Activated naive CD8-positive, alpha-beta T cell treated with anti-CD3 and anti-CD28 coated beads, Interleukin-2, amount 50 U/mL, for 24 hours (primary cell): ENCODE measurements at regions not wholly inside any gene's neighbourhood (a gene's known extent, or its start where the extent isn't known, plus 50 kb on each side); places are given as distances from the start of the nearest gene placed in this dataset.
"Not testable (repeated sequence)": the region's sequence is repeated elsewhere in the genome, so short reads cannot be mapped to it uniquely, and the experiment has no call there.

Experiments
- ATAC-seq: fragments of 150-1000 bp; cut with Tn5 transposase; one replicate; pipeline ENCODE4 v1.10.0; 2021
- DNase-seq: peaks from one replicate; pipeline ENCODE4 v3.0.0; 2021
- H3K27ac Mint-ChIP-seq: one replicate; pipeline ENCODE4 v1.8.0; 2021; ENCODE audit warnings: mild to moderate bottlenecking, mixed read lengths
- H3K27me3 Mint-ChIP-seq: one replicate; pipeline ENCODE4 v1.8.0; 2021; ENCODE audit warnings: mixed read lengths
- H3K36me3 Mint-ChIP-seq: one replicate; pipeline ENCODE4 v1.8.0; 2021; ENCODE audit warnings: low read depth, mixed read lengths
- H3K4me1 Mint-ChIP-seq: one replicate; pipeline ENCODE4 v1.8.0; 2021; ENCODE audit warnings: mixed read lengths
- H3K4me3 Mint-ChIP-seq: one replicate; pipeline ENCODE4 v1.8.0; 2021; ENCODE audit warnings: mild to moderate bottlenecking, moderate library complexity, mixed read lengths
- H3K9me3 Mint-ChIP-seq: one replicate; pipeline ENCODE4 v1.8.0; 2021; ENCODE audit warnings: mixed read lengths

DNA sequence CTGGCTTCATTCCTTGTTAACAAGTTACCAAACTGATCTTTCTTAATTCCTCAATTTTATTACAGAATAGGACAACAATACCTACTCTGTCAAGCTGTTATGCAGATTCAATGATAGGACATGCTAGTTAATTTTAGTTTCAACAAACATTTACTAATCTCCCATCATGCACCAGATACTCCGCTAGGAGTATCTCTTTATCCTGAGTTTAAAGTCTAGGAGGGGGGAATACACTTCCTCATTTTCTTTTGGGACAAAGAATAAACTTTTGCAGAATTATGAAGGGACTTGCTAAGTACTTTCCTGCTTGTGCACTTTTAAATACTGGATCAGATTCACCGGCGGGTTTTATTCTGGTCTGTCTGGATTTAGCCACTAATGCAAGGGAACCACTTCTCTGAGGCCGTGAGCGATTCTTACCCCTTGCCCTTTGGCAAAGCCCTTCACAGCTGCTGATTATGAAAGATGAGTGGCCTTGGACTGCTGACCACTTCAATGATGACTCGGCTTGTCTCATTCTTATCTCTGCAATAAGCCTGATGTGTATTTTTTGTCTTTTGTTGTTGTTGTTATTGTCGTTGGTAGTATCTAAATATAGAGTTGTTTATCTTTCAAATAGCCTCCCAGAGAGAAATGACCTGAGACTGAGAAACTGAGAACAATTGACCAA is 73.9 kb downstream of the RMI1 start:
- Mint-ChIP-seq H3K36me3 (no peaks in the 10 kb centered on the region), H3K4me3 (no peak overlapping the region), H3K9me3 (no peaks in the 10 kb centered on the region), H3K27me3 (no peaks in the 10 kb centered on the region), H3K4me1 (no peaks in the 10 kb centered on the region), H3K27ac (no peak overlapping the region)
- DNase-seq (no peak), ATAC-seq (no peak)

DNA sequence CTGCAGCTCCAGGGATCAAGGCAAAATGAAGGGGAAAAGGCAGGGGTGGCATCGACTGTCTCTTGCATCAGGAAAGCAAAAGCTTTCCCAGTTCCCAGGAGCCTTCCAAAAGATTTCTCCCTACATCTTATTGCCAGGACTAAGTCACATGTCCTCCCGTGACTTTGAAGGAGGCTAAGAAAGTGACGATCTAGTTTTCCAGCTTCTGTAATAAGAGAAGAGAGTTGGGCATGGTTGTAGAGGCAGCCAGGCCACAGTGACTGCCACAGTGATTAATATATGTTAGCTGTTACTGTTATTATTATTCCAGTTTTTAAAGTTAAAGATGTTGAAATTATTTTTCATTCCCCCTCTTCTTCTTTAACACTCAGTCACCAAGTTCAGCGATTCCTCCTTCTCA is 77.1 kb downstream of the RMI1 start:
- H3K27me3 Mint-ChIP-seq: no peaks in the 10 kb centered on the region
- no peak overlapping the region for H3K27ac Mint-ChIP-seq

DNA sequence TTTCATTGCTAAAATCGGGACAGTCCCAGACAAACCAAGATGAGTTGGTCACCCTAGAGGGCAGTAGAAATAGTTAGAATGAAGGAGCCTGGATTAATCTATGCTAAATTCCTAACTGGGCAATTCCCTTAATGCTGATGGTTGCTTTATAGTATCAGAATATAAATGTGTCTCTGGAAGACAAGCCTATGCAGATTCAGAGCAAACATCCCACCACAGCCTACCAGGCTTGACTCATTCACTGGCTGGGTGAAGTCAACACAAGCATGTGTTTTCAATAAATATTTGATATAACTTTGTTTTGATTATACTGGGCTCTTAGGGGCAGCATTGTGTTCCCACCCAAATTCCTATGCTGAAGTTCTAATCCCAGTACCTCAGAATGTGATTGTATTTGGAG is 79.3 kb downstream of the RMI1 start:
- H3K36me3 Mint-ChIP-seq: no peaks in the 10 kb centered on the region
- H3K9me3 Mint-ChIP-seq: no peaks in the 10 kb centered on the region

More for the DNA sequence above, 77.1 kb downstream of the RMI1 start:
- H3K36me3 Mint-ChIP-seq: no peaks in the 10 kb centered on the region
- ATAC-seq: no peak
- H3K4me3 Mint-ChIP-seq: no peak overlapping the region
- H3K9me3 Mint-ChIP-seq: no peaks in the 10 kb centered on the region
- no peak for DNase-seq
- no peaks in the 10 kb centered on the region for H3K4me1 Mint-ChIP-seq

DNA sequence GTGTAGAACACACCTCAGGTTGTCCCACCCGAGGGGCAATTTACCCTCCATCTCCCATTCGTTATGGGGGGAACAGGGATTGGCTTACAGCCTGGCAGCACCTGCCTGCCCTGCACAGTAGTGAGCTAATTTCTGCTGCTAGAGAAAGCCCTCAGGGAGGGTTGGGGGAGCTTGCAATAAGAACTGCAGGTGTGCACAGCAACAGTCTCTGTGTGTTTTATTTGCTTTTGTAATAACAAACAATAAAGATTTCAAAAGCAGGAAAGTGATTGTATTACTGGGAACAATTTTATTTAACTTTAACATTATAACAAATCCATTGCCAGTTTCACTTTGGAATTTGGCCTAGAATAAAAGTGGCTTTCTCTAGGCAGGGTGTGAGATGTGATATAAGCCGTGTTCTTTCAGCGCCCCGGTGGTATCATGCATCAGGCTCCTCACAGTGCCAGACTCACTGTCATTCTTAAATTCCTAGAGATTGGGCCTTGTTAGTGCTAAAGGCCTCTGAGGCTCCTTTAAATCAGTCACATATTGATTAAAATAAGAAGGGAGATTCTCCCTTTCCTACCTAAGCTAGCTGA is 81.1 kb downstream of the RMI1 start:
- Mint-ChIP-seq H3K9me3 (no peaks in the 10 kb centered on the region), H3K4me1 (no peaks in the 10 kb centered on the region), H3K27me3 (no peaks in the 10 kb centered on the region), H3K4me3 (no peak overlapping the region), H3K36me3 (no peaks in the 10 kb centered on the region), H3K27ac (no peak overlapping the region)
- ATAC-seq (no peak), DNase-seq (no peak)

More for the DNA sequence above, 79.3 kb downstream of the RMI1 start:
- no peak for ATAC-seq
- Mint-ChIP-seq H3K4me3 (no peak overlapping the region), H3K27me3 (no peaks in the 10 kb centered on the region), H3K4me1 (no peaks in the 10 kb centered on the region), H3K27ac (no peak overlapping the region)
- no peak for DNase-seq

DNA sequence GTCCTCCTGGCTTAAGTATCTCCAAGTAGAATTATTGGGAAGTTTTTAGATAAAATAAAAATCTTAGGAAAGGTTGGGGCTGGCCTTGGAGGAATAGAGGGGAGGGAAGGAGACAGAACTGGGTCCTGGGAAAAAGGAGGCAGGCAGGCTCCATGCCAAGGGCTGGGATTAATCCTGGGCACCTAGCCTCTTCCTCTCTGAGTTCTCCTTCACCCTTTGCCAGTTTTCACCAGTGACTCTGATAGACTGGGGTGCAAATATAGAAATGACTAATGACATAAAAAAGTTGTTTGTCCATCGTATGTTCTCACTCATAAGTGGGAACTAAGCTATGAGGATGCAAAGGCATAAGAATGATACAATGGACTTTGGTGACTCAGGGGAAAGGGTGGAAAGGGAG is 81.9 kb downstream of the RMI1 start:
- ATAC-seq (no peak), DNase-seq (no peak)
- no peaks in the 10 kb centered on the region for H3K36me3 Mint-ChIP-seq
- H3K4me3 Mint-ChIP-seq: no peak overlapping the region
- H3K27me3 Mint-ChIP-seq: no peaks in the 10 kb centered on the region
- H3K4me1 Mint-ChIP-seq: no peaks in the 10 kb centered on the region
- no peaks in the 10 kb centered on the region for H3K9me3 Mint-ChIP-seq
- H3K27ac Mint-ChIP-seq: no peak overlapping the region

DNA sequence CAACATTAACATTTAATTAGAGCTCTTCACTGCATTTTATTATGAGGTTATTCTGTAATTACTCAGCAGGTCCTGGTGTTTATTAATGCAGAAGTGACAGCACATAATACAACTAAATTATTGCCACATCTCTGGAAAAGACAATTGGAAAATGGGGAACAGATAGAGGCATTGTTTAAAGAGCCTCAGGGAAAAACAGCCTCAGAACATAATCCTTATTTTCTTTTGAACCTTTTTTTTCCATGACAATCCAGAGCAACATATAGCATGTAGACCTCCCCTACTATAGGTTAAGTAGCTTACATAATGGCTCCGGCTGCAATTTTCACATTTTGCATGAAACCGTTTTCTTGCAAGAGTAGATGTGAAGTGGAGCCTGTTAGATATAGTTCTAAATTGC is 87.2 kb downstream of the RMI1 start:
- Mint-ChIP-seq H3K9me3 (no peaks in the 10 kb centered on the region), H3K36me3 (no peaks in the 10 kb centered on the region), H3K4me3 (no peak overlapping the region), H3K4me1 (no peaks in the 10 kb centered on the region), H3K27ac (no peak overlapping the region), H3K27me3 (no peaks in the 10 kb centered on the region)
- ATAC-seq: no peak
- no peak for DNase-seq

DNA sequence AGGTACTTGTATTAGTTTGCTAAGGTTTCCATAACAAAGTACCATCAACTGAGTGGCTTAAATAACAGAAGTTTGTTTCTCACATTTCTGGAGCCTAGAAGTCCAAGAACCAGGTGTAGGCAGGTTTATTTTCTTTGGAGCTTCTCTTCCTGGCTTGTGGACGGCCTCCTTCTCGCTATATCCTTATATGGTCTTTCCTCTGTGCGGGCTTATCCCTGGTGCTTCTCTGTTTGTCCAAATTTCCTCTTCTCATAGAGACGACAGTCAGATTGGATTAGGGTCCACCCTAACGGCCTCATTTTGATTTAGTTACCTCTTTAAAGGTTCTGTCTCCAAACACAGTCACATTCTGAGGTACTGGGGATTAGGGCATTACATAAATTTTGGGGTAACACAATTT is 88.3 kb downstream of the RMI1 start:
- Mint-ChIP-seq H3K4me1 (no peaks in the 10 kb centered on the region), H3K4me3 (no peak overlapping the region), H3K36me3 (no peaks in the 10 kb centered on the region), H3K27ac (no peak overlapping the region), H3K9me3 (no peaks in the 10 kb centered on the region), H3K27me3 (no peaks in the 10 kb centered on the region)
- ATAC-seq: no peak
- no peak for DNase-seq

DNA sequence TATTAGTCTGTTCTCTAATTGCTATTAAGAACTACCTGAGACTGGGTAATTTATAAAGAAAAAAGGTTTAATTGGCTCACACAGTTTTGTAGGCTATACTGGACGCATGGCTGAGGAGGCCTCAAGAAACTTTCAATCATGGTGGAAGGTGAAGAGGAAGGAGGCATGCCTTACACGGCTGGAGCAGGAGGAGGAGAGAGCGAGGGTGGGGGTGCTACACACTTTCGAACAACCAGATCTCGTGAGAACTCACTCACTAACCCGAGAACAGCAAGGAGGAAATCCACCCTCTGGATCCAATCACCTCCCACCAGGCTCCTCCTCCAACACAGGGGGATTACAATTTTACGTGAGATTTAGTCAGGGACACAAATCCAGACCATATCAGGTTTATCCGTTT is 90.0 kb downstream of the RMI1 start:
- Mint-ChIP-seq H3K36me3 (no peaks in the 10 kb centered on the region), H3K27ac (no peak overlapping the region), H3K27me3 (no peaks in the 10 kb centered on the region), H3K4me1 (no peaks in the 10 kb centered on the region), H3K9me3 (no peaks in the 10 kb centered on the region), H3K4me3 (no peak overlapping the region)
- ATAC-seq: no peak
- no peak for DNase-seq

DNA sequence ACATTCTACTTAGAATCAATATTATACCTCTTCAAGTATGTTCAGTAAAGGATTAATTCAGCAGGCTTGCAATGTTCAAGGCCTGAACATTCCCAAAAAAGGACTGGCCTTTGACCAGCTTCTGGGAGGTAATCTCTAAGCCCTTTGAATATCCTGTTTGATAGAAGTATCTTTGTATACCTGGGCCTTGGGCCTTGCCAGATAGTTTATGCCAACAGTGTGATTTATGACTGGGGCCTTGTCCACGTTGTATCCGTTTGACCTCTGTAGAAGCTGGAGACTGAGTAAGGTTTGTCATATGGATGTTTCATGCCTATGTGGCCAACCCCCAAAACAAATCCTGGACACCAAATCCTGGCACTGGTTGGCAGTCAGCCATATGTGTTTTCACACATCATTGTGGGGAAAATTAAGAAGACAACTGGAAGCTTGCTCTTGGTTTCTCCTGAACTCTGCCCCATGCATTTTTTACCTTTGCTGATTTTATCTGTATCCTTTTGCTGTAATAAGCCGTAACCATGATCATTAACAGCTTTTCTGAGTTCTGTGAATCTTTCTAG is 92.1 kb downstream of the RMI1 start:
- DNase-seq: no peak
- Mint-ChIP-seq H3K9me3 (no peaks in the 10 kb centered on the region), H3K4me3 (no peak overlapping the region), H3K27me3 (no peaks in the 10 kb centered on the region), H3K36me3 (no peaks in the 10 kb centered on the region), H3K4me1 (no peaks in the 10 kb centered on the region), H3K27ac (no peak overlapping the region)
- ATAC-seq: no peak

DNA sequence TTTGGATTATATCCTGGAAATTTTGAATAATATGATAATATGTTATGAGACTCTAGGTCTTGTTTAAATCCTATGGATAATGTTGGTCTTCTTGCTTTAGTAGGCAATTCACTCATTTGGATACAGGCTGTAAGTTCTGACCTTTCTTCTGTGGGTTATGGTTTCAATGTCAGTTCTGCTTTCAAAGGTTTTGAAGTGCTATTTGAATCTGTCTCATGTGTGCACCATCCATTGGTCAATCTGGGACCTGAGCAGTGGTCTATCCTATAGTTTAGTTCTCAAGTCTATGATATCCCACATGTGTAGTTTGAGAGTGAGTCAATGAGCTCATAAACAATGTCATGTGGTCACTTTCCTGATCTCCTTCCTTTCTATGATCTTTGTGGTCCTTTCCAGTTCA is 94.4 kb downstream of the RMI1 start:
- ATAC-seq (no peak), DNase-seq (no peak)
- H3K4me1 Mint-ChIP-seq: no peaks in the 10 kb centered on the region
- H3K36me3 Mint-ChIP-seq: no peaks in the 10 kb centered on the region
- peaks cover 3% of the 10 kb centered on the region for H3K27me3 Mint-ChIP-seq
- no peak overlapping the region for H3K4me3 Mint-ChIP-seq
- H3K9me3 Mint-ChIP-seq: no peaks in the 10 kb centered on the region
- no peak overlapping the region for H3K27ac Mint-ChIP-seq

DNA sequence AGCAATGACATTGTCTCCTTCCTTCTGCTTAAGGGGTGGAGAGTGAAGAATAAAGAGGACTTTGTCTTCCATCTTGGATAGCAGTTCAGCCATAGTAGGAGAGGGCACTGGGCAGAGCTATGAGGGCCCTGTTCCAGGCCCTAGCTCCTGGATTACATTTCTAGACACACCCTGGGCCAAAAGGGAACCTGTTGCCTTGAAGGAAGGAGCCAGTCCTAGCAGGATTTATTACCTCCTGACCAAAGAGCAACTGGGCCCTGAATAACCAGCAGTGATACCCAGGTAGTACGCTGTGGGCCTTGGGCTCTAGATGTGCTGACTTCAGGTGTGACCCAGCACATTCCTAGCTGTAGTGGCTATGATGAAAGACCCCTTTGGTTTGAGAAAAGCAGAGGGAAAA is 95.8 kb downstream of the RMI1 start:
- no peaks in the 10 kb centered on the region for H3K4me1 Mint-ChIP-seq
- H3K27ac Mint-ChIP-seq: no peak overlapping the region
- ATAC-seq: no peak
- H3K4me3 Mint-ChIP-seq: no peak overlapping the region
- DNase-seq: no peak
- H3K9me3 Mint-ChIP-seq: no peaks in the 10 kb centered on the region
- peaks cover 3% of the 10 kb centered on the region for H3K27me3 Mint-ChIP-seq
- H3K36me3 Mint-ChIP-seq: no peaks in the 10 kb centered on the region

DNA sequence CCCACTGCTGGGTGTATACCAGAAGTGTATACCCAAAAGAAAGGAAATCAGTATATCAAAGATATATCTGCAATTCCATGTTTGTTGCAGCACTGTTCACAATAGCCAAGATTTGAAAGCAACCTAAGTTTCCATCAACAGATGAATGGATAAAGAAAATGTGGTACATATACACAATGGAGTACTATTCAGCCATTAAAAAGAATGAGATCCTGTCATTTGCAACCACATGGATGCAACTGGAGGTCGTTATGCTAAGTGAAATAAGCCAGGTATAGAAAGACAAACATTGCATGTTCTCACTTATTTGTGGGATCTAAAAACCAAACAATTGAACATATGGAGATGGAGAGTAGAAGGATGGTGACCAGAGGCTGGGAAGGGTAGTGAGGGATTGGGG is 97.2 kb downstream of the RMI1 start:
- not testable (repeated sequence) for H3K9me3 Mint-ChIP-seq, ATAC-seq, H3K27me3 Mint-ChIP-seq, H3K36me3 Mint-ChIP-seq, H3K4me1 Mint-ChIP-seq, DNase-seq, H3K4me3 Mint-ChIP-seq, H3K27ac Mint-ChIP-seq

DNA sequence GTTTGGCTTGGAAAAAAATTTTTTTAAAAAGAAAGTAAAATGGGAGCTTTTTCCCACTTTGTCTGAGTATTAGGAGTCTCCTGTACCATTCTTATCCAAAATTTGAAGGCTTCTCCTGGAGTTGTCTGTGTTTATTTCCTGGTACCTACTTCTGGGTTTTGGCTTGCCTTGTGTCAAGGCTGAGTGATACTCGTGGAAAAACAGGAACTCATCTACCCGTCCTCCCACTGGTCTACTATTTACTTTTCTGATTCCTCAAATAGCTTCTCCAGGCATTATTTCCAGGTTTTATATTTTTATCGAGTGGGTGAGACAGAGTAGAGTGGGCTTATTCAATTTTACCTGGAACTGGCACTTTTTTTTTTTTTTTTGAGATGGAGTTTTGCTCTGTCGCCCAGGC is 99.4 kb downstream of the RMI1 start:
- no peaks in the 10 kb centered on the region for H3K4me1 Mint-ChIP-seq
- ATAC-seq (no peak), DNase-seq (no peak)
- no peaks in the 10 kb centered on the region for H3K36me3 Mint-ChIP-seq
- no peak overlapping the region for H3K27ac Mint-ChIP-seq
- H3K4me3 Mint-ChIP-seq: no peak overlapping the region
- no peaks in the 10 kb centered on the region for H3K9me3 Mint-ChIP-seq
- H3K27me3 Mint-ChIP-seq: peaks cover 4% of the 10 kb centered on the region

DNA sequence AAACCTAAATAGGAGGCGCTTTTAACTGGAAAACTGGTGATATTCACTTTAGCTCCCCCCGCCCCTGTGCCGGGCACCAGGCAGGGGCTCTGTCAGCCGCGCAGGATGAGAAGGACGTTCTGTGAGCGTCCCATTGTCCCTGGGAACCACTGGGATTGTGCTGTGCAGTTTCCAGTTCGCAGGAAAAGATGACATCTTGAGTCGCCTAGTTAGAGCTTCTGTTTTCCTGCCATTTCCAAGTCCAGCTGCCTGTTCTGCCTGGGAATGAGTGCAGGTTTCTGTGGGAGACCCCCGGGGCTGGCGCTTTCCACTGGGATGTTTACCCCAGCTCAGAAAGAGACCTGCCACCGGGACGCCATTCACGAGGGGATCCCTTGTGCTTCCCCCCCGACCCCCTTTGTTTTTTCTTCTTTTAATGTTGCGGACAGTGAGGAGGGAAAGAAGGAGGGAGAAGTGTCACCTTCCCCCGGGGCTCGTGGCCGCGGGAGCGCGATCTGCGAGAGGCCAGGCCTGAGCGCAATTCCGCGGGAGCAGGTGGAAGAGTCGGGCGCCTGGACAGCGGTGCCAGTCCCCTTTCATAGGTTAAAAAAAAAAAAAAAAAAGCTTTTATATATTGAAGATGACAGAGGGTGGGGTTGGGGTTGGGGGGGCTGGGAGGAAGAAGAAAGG is 121.5 kb downstream of the RMI1 start:
- ATAC-seq (no peak), DNase-seq (no peak)
- H3K27ac Mint-ChIP-seq: no peak overlapping the region
- H3K36me3 Mint-ChIP-seq: no peaks in the 10 kb centered on the region
- H3K4me3 Mint-ChIP-seq: no peak overlapping the region
- no peaks in the 10 kb centered on the region for H3K4me1 Mint-ChIP-seq
- no peaks in the 10 kb centered on the region for H3K9me3 Mint-ChIP-seq
- H3K27me3 Mint-ChIP-seq: peaks cover 33% of the 10 kb centered on the region

DNA sequence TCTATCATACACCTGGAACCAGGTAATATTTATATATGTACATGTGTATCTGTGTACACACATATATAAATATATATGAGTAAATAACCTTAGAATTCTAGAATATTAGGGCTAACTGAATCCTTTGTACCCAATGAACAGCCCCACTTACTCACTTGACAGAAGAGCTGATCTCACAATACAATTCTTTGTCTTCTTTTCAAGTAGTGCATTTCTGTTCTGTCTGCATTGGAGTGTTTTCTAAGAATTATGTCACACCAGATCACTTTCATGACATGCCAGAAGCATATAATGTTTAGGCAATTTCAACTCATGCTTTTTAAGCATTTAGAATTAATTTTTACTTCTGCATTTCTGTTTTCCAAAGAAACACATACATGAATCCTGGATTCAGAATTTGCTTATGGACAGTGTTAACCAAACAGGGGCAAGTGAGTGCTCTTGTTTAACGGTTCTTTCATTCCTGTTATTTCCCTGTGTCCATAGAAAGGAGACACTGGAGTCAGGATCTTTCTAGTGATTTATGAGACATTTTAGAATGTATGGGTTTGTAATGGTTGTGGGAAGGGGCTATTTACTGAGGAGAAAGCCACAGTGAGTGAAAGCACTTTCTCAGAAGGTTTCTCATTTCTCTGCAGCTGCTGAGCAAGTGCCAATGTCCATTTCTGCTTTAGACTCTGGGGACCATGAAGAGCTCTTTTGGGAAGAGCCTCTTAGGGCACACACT is 123.2 kb downstream of the RMI1 start:
- no peak overlapping the region for H3K4me3 Mint-ChIP-seq
- no peak for ATAC-seq
- H3K27me3 Mint-ChIP-seq: peaks cover 36% of the 10 kb centered on the region

More for the DNA sequence above, 123.2 kb downstream of the RMI1 start:
- Mint-ChIP-seq H3K36me3 (no peaks in the 10 kb centered on the region), H3K9me3 (no peaks in the 10 kb centered on the region), H3K4me1 (peaks cover 3% of the 10 kb centered on the region), H3K27ac (no peak overlapping the region)
- no peak for DNase-seq
